Caco-2 (cell line): ENCODE measurements at regions not wholly inside any gene's neighbourhood (a gene's known extent, or its start where the extent isn't known, plus 50 kb on each side); places are given as distances from the start of the nearest gene placed in this dataset.

Source experiments
- BruUV-seq: library from RNA; stranded (reverse); fragments of 400-500 nt; replicated peaks from 2 replicates; lab custom pipeline; 2021; lab: Mats Ljungman, UMichigan
- CTCF ChIA-PET: fragments of 300-600 bp; sonication (Branson Sonifier 250); formaldehyde crosslinking; loops from one replicate; lab custom pipeline; 2022; ENCODE audit warnings: antibody characterized with exemption; lab: Charles Lee
- POLR2A ChIA-PET: fragments of 300-600 bp; sonication (Branson Sonifier 250); formaldehyde crosslinking; loops from one replicate; lab custom pipeline; 2022; ENCODE audit warnings: antibody characterized with exemption; lab: Charles Lee
- DNase-seq, 2 experiments: peaks; one replicate each; pipeline versions ENCODE4 v3.0.0 to v3.0.0-alpha.2; 2020 to 2022
- H3K27me3 ChIP-seq: replicated peaks from 2 replicates; pipeline ENCODE4 v1.6.0; 2011; ENCODE audit warnings: low read length; ENCODE audit not compliant: control insufficient read depth, insufficient read depth
- H3K36me3 ChIP-seq: 2 replicates; pipeline ENCODE4 v1.5.1; 2011; ENCODE audit warnings: low read length; ENCODE audit not compliant: control insufficient read depth, insufficient read depth
- H3K4me1 ChIP-seq: fragments of 250-450 bp; sonication (Bioruptor Pico); 2 replicates; pipeline ENCODE4 v1.5.1; 2020; ENCODE audit warnings: mild to moderate bottlenecking
- H3K4me3 ChIP-seq: 2 replicates; pipeline ENCODE4 v1.5.1; 2011; ENCODE audit warnings: low read depth, mild to moderate bottlenecking, control low read depth, low read length
- H3K9me3 ChIP-seq: fragments of 250-450 bp; sonication (Bioruptor Pico); 2 replicates; pipeline ENCODE4 v1.5.1; 2020; ENCODE audit warnings: mild to moderate bottlenecking, moderate library complexity
- H3K27ac Mint-ChIP-seq: one replicate; pipeline ENCODE4 v1.8.0; 2022; ENCODE audit warnings: mixed read lengths; ENCODE audit not compliant: unreplicated experiment
- H3K27me3 Mint-ChIP-seq: one replicate; pipeline ENCODE4 v1.8.0; 2022; ENCODE audit warnings: mixed read lengths; ENCODE audit not compliant: insufficient read depth, unreplicated experiment
- H3K36me3 Mint-ChIP-seq: one replicate; pipeline ENCODE4 v1.8.0; 2022; ENCODE audit warnings: mild to moderate bottlenecking, mixed read lengths; ENCODE audit not compliant: insufficient read depth, unreplicated experiment
- H3K4me1 Mint-ChIP-seq: one replicate; pipeline ENCODE4 v1.8.0; 2022; ENCODE audit warnings: low read depth, mixed read lengths; ENCODE audit not compliant: unreplicated experiment
- H3K4me3 Mint-ChIP-seq: one replicate; pipeline ENCODE4 v1.8.0; 2022; ENCODE audit warnings: mild to moderate bottlenecking, moderate library complexity, mixed read lengths; ENCODE audit not compliant: unreplicated experiment
- H3K9me3 Mint-ChIP-seq: one replicate; pipeline ENCODE4 v1.8.0; 2022; ENCODE audit warnings: mixed read lengths; ENCODE audit not compliant: unreplicated experiment
- CTCF ChIP-seq, 2 experiments: fragments of 200-600 bp in 1 of 2; IDR thresholded peaks; 1 replicate in 1 of 2; 2 replicates in 1 of 2; pipeline versions ENCODE4 v1.5.1 to v1.8.0; 2011 to 2022; ENCODE audit warnings: antibody characterized with exemption in 1 of 2, control low read depth in 1 of 2, inconsistent platforms in 1 of 2, low read depth in 1 of 2, low read length in 1 of 2, mild to moderate bottlenecking in 1 of 2, moderate library complexity in 1 of 2; ENCODE audit not compliant: insufficient read depth in 1 of 2, severe bottlenecking in 1 of 2, unreplicated experiment in 1 of 2
- intact Hi-C: fragments of 100-400 bp; cut with micrococcal nuclease; formaldehyde crosslinking; loops from one replicate; pipeline ENCODE4 v1.10.0; 2022; ENCODE audit not compliant: unreplicated experiment

GRCh38 chr20:22686097-22686496 is 101.7 kb upstream of the FOXA2 start:
- intact Hi-C loops: no loop called here
- CTCF ChIA-PET: interaction anchor here (1.4 to 4.9 kb wide), 3 partner anchors 283 to 351 kb away, joined by 7 to 64 read pairs (median 44); no protein-coding TSS in a partner anchor
- H3K36me3 Mint-ChIP-seq: no peaks in the 10 kb centered on the region
- BruUV-seq: no TSS peak
- Histone ChIP-seq H3K4me1 (peaks cover 5% of the 10 kb centered on the region), H3K9me3 (peaks cover 14% of the 10 kb centered on the region), H3K36me3 (no peaks in the 10 kb centered on the region), H3K4me3 (no peak overlapping the region), H3K27me3 (no peaks in the 10 kb centered on the region)
- DNase-seq: peak; percentile 57 to 68
- peaks cover 13% of the 10 kb centered on the region for H3K4me1 Mint-ChIP-seq
- POLR2A ChIA-PET: interaction anchor here (0.6 kb wide), 1 partner anchor 351 kb away, joined by 11 read pairs; no protein-coding TSS in a partner anchor
- no peaks in the 10 kb centered on the region for H3K27me3 Mint-ChIP-seq
- H3K27ac Mint-ChIP-seq: no peak overlapping the region
- no peak overlapping the region for H3K4me3 Mint-ChIP-seq
- TF ChIP-seq CTCF (IDR thresholded peaks at IDR 0.05; ENCODE audit: insufficient read depth in 1 of 2, low read depth in 1 of 2, low read length in 1 of 2, severe bottlenecking in 1 of 2, unreplicated experiment in 1 of 2): no peak
- peaks cover 18% of the 10 kb centered on the region for H3K9me3 Mint-ChIP-seq

- H3K36me3 Mint-ChIP-seq: no peaks in the 10 kb centered on the region
- Histone ChIP-seq H3K36me3 (no peaks in the 10 kb centered on the region), H3K27me3 (no peaks in the 10 kb centered on the region), H3K9me3 (peaks cover 14% of the 10 kb centered on the region), H3K4me1 (peaks cover 6% of the 10 kb centered on the region; the same call in 1 of the 2 replicates), H3K4me3 (no peak overlapping the region)
- intact Hi-C loops: no loop called here
- TF ChIP-seq CTCF (IDR thresholded peaks at IDR 0.05; ENCODE audit: insufficient read depth in 1 of 2, low read depth in 1 of 2, low read length in 1 of 2, severe bottlenecking in 1 of 2, unreplicated experiment in 1 of 2): no peak
- no TSS peak for BruUV-seq
- CTCF ChIA-PET: no interaction called here
- no peak for DNase-seq
- POLR2A ChIA-PET: no interaction called here
- H3K4me3 Mint-ChIP-seq: no peak overlapping the region
- H3K27ac Mint-ChIP-seq: no peak overlapping the region
- H3K27me3 Mint-ChIP-seq: no peaks in the 10 kb centered on the region
- H3K9me3 Mint-ChIP-seq: peaks cover 18% of the 10 kb centered on the region
- H3K4me1 Mint-ChIP-seq: peaks cover 13% of the 10 kb centered on the region
Observed at GRCh38 chr20:22687676-22688349, 103.4 kb upstream of the FOXA2 start.

GRCh38 chr20:22688485-22688884 is 104.1 kb upstream of the FOXA2 start:
- ChIA-PET CTCF (no interaction called here), POLR2A (no interaction called here)
- no TSS peak for BruUV-seq
- H3K27me3 Mint-ChIP-seq: no peaks in the 10 kb centered on the region
- peaks cover 6% of the 10 kb centered on the region; the same call in 1 of the 2 replicates for H3K4me1 ChIP-seq
- peaks cover 18% of the 10 kb centered on the region for H3K9me3 Mint-ChIP-seq
- H3K4me3 Mint-ChIP-seq: no peak overlapping the region
- H3K36me3 Mint-ChIP-seq: no peaks in the 10 kb centered on the region
- no peaks in the 10 kb centered on the region for H3K27me3 ChIP-seq
- no peak overlapping the region for H3K27ac Mint-ChIP-seq
- H3K4me3 ChIP-seq: no peak overlapping the region
- no peak for DNase-seq
- peaks cover 14% of the 10 kb centered on the region for H3K9me3 ChIP-seq
- intact Hi-C loops: no loop called here
- no peaks in the 10 kb centered on the region for H3K36me3 ChIP-seq
- peaks cover 13% of the 10 kb centered on the region for H3K4me1 Mint-ChIP-seq
- TF ChIP-seq CTCF (IDR thresholded peaks at IDR 0.05; ENCODE audit: insufficient read depth in 1 of 2, low read depth in 1 of 2, low read length in 1 of 2, severe bottlenecking in 1 of 2, unreplicated experiment in 1 of 2): no peak
